IMR-90 (cell line): ENCODE measurements at regions not wholly inside any gene's neighbourhood (a gene's known extent, or its start where the extent isn't known, plus 50 kb on each side); places are given as distances from the start of the nearest gene placed in this dataset.

ENCODE experiments used
- ATAC-seq: fragments of 200-7000 bp; cut with Tn5 transposase; 2 replicates; pipeline ENCODE4 v1.9.1; 2020; ENCODE audit warnings: low read depth, mild to moderate bottlenecking, moderate library complexity
- BruUV-seq: library from RNA; stranded (reverse); fragments of 400-500 nt; replicated peaks from 2 replicates; lab custom pipeline; 2021; lab: Mats Ljungman, UMichigan
- CTCF ChIA-PET: fragments of 300-600 bp; formaldehyde crosslinking; extraction: SDS; loops from one replicate; lab custom pipeline; 2021; ENCODE audit warnings: antibody characterized with exemption; lab: Yijun Ruan, JAX
- POLR2A ChIA-PET: fragments of 300-600 bp; sonication (Branson Sonifier 250); formaldehyde crosslinking; loops from one replicate; lab custom pipeline; 2022; ENCODE audit warnings: antibody characterized with exemption; ENCODE audit not compliant: unreplicated experiment; lab: Charles Lee
- DNase-seq: peaks from one replicate; pipeline ENCODE4 v3.0.0; 2013
- H2AFZ ChIP-seq: replicated peaks from 2 replicates; pipeline ENCODE3; 2013; ENCODE audit warnings: low read length, mild to moderate bottlenecking; ENCODE audit not compliant: poor library complexity
- H2AK5ac ChIP-seq: 2 replicates; pipeline ENCODE4 v1.6.1; 2013; ENCODE audit warnings: low read depth, low read length, inconsistent platforms
- H2AK9ac ChIP-seq: replicated peaks from 2 replicates; pipeline ENCODE3; 2013; ENCODE audit warnings: mild to moderate bottlenecking, low read depth, low read length, moderate library complexity; ENCODE audit not compliant: poor library complexity
- H2BK120ac ChIP-seq: 2 replicates; pipeline ENCODE4 v1.6.1; 2013; ENCODE audit warnings: low read depth, low read length, inconsistent platforms
- H2BK15ac ChIP-seq: 3 replicates; pipeline ENCODE4 v1.6.1; 2013; ENCODE audit warnings: low read depth, low read length, inconsistent platforms
- H2BK20ac ChIP-seq: 2 replicates; pipeline ENCODE4 v1.6.1; 2013; ENCODE audit warnings: low read depth, mild to moderate bottlenecking, inconsistent platforms, low read length, moderate library complexity
- H2BK5ac ChIP-seq: 2 replicates; pipeline ENCODE4 v1.6.1; 2013; ENCODE audit warnings: mild to moderate bottlenecking, low read depth, low read length, inconsistent platforms; ENCODE audit not compliant: poor library complexity, severe bottlenecking
- H3K14ac ChIP-seq: replicated peaks from 2 replicates; pipeline ENCODE4 v1.6.1; 2013; ENCODE audit warnings: low read depth, low read length, inconsistent platforms
- H3K18ac ChIP-seq: 2 replicates; pipeline ENCODE4 v1.6.1; 2013; ENCODE audit warnings: low read depth, low read length, control low read depth
- H3K23ac ChIP-seq: 2 replicates; pipeline ENCODE4 v1.6.1; 2013; ENCODE audit warnings: low read depth, low read length, inconsistent platforms
- H3K27ac ChIP-seq: 2 replicates; pipeline ENCODE4 v1.5.1; 2013; ENCODE audit warnings: mild to moderate bottlenecking, control low read depth, low read length; ENCODE audit not compliant: insufficient read depth
- H3K27me3 ChIP-seq: 2 replicates; pipeline ENCODE4 v1.6.1; 2013; ENCODE audit warnings: low read length; ENCODE audit not compliant: control insufficient read depth, insufficient read depth
- H3K36me3 ChIP-seq: 2 replicates; pipeline ENCODE4 v1.6.1; 2013; ENCODE audit warnings: low read length, mixed read lengths; ENCODE audit not compliant: control insufficient read depth, insufficient read depth
- H3K4ac ChIP-seq: 2 replicates; pipeline ENCODE4 v1.6.1; 2013; ENCODE audit warnings: low read depth, low read length, inconsistent platforms
- H3K4me1 ChIP-seq: 2 replicates; pipeline ENCODE4 v1.6.1; 2013; ENCODE audit warnings: low read length, mixed read lengths; ENCODE audit not compliant: control insufficient read depth, insufficient read depth
- H3K4me2 ChIP-seq: 2 replicates; pipeline ENCODE4 v1.6.1; 2013; ENCODE audit warnings: low read depth, mild to moderate bottlenecking, control low read depth, low read length, moderate library complexity
- H3K4me3 ChIP-seq: 2 replicates; pipeline ENCODE4 v1.5.1; 2013; ENCODE audit warnings: low read depth, mild to moderate bottlenecking, control low read depth, low read length, moderate library complexity; ENCODE audit not compliant: insufficient read depth
- H3K56ac ChIP-seq: 2 replicates; pipeline ENCODE4 v1.6.1; 2013; ENCODE audit warnings: low read length, inconsistent platforms; ENCODE audit not compliant: insufficient read depth; ENCODE audit errors: extremely low read depth
- H3K79me1 ChIP-seq, 2 experiments: 2 replicates each; pipeline ENCODE4 v1.6.1; 2013; ENCODE audit warnings: low read length in 2 of 2, inconsistent platforms in 1 of 2, low read depth in 1 of 2
- H3K9ac ChIP-seq: 2 replicates; pipeline ENCODE4 v1.6.1; 2013; ENCODE audit warnings: low read depth, low read length, control low read depth
- H3K9me1 ChIP-seq: 2 replicates; pipeline ENCODE4 v1.6.1; 2013; ENCODE audit warnings: low read length, inconsistent platforms; ENCODE audit not compliant: insufficient read depth
- H3K9me3 ChIP-seq: 2 replicates; pipeline ENCODE4 v1.6.1; 2013; ENCODE audit warnings: low read length; ENCODE audit not compliant: control insufficient read depth, insufficient read depth
- H4K20me1 ChIP-seq: 2 replicates; pipeline ENCODE4 v1.6.1; 2013; ENCODE audit warnings: low read length, inconsistent platforms; ENCODE audit not compliant: insufficient read depth
- H4K5ac ChIP-seq: 2 replicates; pipeline ENCODE4 v1.6.1; 2013; ENCODE audit warnings: mild to moderate bottlenecking, low read depth, low read length, control low read depth
- H4K8ac ChIP-seq, 2 experiments: 2 replicates each; pipeline ENCODE4 v1.6.1; 2013; ENCODE audit warnings: low read depth in 2 of 2, low read length in 2 of 2, control low read depth in 1 of 2, inconsistent platforms in 1 of 2
- H4K91ac ChIP-seq: 2 replicates; pipeline ENCODE4 v1.6.1; 2013; ENCODE audit warnings: low read depth, low read length, inconsistent platforms; ENCODE audit not compliant: insufficient read depth
- FOS ChIP-seq: fragments of 150-350 bp; IDR thresholded peaks from 2 replicates; pipeline ENCODE4 v1.6.1; 2016; ENCODE audit warnings: low read depth, low read length
- WGBS, 2 experiments: methylation state at CpG; one replicate each; pipeline versions ENCODE4 v1.1.5 to v1.1.7; 2013; ENCODE audit warnings: missing lambda C conversion rate in 2 of 2; ENCODE audit not compliant: insufficient read length in 1 of 2; ENCODE audit errors: extremely low coverage in 2 of 2; 5-methylcytosine and 5-hydroxymethylcytosine counted together
- dilution Hi-C: fragments of 300-500 bp; cut with HindIII; formaldehyde crosslinking; loops from one replicate; pipeline ENCODE4 v1.14.3; 2018; ENCODE audit warnings: low sequenced_read_pairs; ENCODE audit not compliant: unreplicated experiment
- in situ Hi-C: fragments of 300-500 bp; cut with MboI; formaldehyde crosslinking; loops from 3 replicates; pipeline ENCODE4 v1.14.3; 2019; ENCODE audit warnings: low sequenced_read_pairs, inconsistent platforms, mixed read lengths
- intact Hi-C: fragments of 100-400 bp; cut with micrococcal nuclease; formaldehyde crosslinking; loops from 2 replicates; pipeline ENCODE4 v1.10.0; 2022
- TF ChIP-seq, protein P1 (sequence below): conservative IDR thresholded peaks from 2 replicates; pipeline ENCODE4 v1.5.1; 2012; ENCODE audit warnings: mild to moderate bottlenecking, low read depth, low read length, improper control_type of control experiment
- TF ChIP-seq, protein P2 (sequence below): fragments of 150-350 bp; IDR thresholded peaks from 2 replicates; pipeline ENCODE4 v1.6.1; 2016; ENCODE audit warnings: low read depth, mild to moderate bottlenecking, low read length, moderate library complexity, borderline replicate concordance

DNA sequence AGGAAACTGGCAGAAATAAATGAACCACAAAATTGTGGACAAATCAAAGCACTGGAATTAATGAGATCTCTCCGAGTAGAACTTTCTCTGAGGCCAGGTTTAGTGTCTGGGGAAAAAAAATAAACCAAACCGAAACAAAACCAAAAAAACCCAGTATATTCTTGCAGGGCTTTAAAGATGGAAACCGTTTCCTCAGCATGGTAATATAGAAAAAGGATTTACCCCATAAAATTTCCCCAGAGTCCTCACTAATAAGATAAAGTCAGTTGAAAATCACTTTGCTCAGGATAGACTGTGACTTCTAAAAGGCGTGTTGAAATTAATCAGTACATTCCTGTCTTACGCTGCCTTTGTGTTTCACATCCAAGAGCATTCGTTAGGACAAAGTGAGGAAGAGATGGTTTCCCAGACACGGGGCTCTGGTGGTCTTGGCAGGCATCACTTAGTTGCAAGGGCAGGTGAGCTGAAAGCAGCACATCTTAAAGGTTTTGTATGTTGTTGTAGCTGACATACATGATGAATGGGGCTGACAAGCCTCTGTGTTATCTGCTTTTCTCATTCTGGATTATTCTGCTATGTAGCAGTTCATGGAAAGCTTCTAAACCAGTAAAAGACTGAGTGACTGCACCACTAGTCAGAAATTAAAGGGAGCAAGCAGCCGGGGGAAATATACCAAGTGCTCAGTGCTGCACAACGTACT, 85.2 kb upstream of the PRL start:
- in situ Hi-C loops (no loop called here), dilution Hi-C loops (no loop called here), intact Hi-C loops (no loop called here)
- H4K8ac ChIP-seq: no peak overlapping the region; a peak in 1 of 4 replicates
- H2BK5ac ChIP-seq: no peak overlapping the region
- H2BK20ac ChIP-seq: no peak overlapping the region
- H3K4me3 ChIP-seq: no peak overlapping the region
- no CpG with 5 or more reads among the region's 9 CpGs for WGBS, 2 experiments
- no peak overlapping the region for H2BK120ac ChIP-seq
- H3K4ac ChIP-seq: no peak overlapping the region
- BruUV-seq: no TSS peak
- no peak overlapping the region for H3K23ac ChIP-seq
- no peak overlapping the region for H4K5ac ChIP-seq
- H3K9ac ChIP-seq: no peak overlapping the region
- H2BK15ac ChIP-seq: no peak overlapping the region
- CTCF ChIA-PET: no interaction called here
- POLR2A ChIA-PET: no interaction called here
- H4K20me1 ChIP-seq: no peaks in the 10 kb centered on the region
- DNase-seq (no peak), ATAC-seq (no peak)
- H2AK5ac ChIP-seq: no peak overlapping the region
- no peak overlapping the region for H3K14ac ChIP-seq
- no peak overlapping the region for H3K18ac ChIP-seq
- no peaks in the 10 kb centered on the region for H3K27me3 ChIP-seq
- no peak overlapping the region for H4K91ac ChIP-seq
- H3K56ac ChIP-seq: no peak overlapping the region
- H3K9me3 ChIP-seq: no peaks in the 10 kb centered on the region
- H2AK9ac ChIP-seq: no peak overlapping the region
- H3K4me2 ChIP-seq: no peak overlapping the region
- no peaks in the 10 kb centered on the region for H3K79me1 ChIP-seq
- TF ChIP-seq, protein P1, sequence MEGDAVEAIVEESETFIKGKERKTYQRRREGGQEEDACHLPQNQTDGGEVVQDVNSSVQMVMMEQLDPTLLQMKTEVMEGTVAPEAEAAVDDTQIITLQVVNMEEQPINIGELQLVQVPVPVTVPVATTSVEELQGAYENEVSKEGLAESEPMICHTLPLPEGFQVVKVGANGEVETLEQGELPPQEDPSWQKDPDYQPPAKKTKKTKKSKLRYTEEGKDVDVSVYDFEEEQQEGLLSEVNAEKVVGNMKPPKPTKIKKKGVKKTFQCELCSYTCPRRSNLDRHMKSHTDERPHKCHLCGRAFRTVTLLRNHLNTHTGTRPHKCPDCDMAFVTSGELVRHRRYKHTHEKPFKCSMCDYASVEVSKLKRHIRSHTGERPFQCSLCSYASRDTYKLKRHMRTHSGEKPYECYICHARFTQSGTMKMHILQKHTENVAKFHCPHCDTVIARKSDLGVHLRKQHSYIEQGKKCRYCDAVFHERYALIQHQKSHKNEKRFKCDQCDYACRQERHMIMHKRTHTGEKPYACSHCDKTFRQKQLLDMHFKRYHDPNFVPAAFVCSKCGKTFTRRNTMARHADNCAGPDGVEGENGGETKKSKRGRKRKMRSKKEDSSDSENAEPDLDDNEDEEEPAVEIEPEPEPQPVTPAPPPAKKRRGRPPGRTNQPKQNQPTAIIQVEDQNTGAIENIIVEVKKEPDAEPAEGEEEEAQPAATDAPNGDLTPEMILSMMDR: no peak
- TF ChIP-seq, protein P2, sequence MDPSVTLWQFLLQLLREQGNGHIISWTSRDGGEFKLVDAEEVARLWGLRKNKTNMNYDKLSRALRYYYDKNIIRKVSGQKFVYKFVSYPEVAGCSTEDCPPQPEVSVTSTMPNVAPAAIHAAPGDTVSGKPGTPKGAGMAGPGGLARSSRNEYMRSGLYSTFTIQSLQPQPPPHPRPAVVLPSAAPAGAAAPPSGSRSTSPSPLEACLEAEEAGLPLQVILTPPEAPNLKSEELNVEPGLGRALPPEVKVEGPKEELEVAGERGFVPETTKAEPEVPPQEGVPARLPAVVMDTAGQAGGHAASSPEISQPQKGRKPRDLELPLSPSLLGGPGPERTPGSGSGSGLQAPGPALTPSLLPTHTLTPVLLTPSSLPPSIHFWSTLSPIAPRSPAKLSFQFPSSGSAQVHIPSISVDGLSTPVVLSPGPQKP: no peak
- no peak for TF ChIP-seq FOS
- H3K4me1 ChIP-seq: no peaks in the 10 kb centered on the region
- no peaks in the 10 kb centered on the region for H3K36me3 ChIP-seq
- H3K27ac ChIP-seq: no peak overlapping the region
- H3K9me1 ChIP-seq: no peaks in the 10 kb centered on the region
- no peak overlapping the region for H2AFZ ChIP-seq
